ENCODE measurements at regions not wholly inside any gene's neighbourhood (a gene's known extent, or its start where the extent isn't known, plus 50 kb on each side); places are given as distances from the start of the nearest gene placed in this dataset.

- no peak overlapping the region for H4K91ac ChIP-seq (ENCODE audit: insufficient read depth, low read depth, low read length)
- no peak overlapping the region for H4K8ac ChIP-seq (ENCODE audit: low read depth in 2 of 2, low read length in 2 of 2)
- no peak overlapping the region for H3K9ac ChIP-seq (ENCODE audit: low read depth, low read length)
- no peaks in the 10 kb centered on the region for H3K27me3 ChIP-seq (ENCODE audit: control insufficient read depth, insufficient read depth, low read length)
- H3K23ac ChIP-seq (ENCODE audit: low read depth, low read length) = no peak overlapping the region
- BruUV-seq (replicated peaks) = no TSS peak
- H3K56ac ChIP-seq (ENCODE audit: extremely low read depth, insufficient read depth, low read length) = no peak overlapping the region
- H2BK15ac ChIP-seq (ENCODE audit: low read depth, low read length) = no peak overlapping the region
- no peak overlapping the region for H3K4ac ChIP-seq (ENCODE audit: low read depth, low read length)
- TF ChIP-seq CHD1 (IDR thresholded peaks at IDR 0.05; ENCODE audit: low read depth, low read length) = no peak
- TF ChIP-seq, protein P1, sequence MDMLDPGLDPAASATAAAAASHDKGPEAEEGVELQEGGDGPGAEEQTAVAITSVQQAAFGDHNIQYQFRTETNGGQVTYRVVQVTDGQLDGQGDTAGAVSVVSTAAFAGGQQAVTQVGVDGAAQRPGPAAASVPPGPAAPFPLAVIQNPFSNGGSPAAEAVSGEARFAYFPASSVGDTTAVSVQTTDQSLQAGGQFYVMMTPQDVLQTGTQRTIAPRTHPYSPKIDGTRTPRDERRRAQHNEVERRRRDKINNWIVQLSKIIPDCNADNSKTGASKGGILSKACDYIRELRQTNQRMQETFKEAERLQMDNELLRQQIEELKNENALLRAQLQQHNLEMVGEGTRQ (IDR thresholded peaks at IDR 0.05; ENCODE audit: low read depth, low read length) = no peak
- TF ChIP-seq RAD21 (IDR thresholded peaks at IDR 0.05; ENCODE audit: low read length) = no peak
- no peak for TF ChIP-seq MAZ (IDR thresholded peaks at IDR 0.05; ENCODE audit: borderline replicate concordance, low read depth, low read length)
- TF ChIP-seq CTCF (conservative IDR thresholded peaks at IDR 0.05; ENCODE audit: low read depth, low read length) = no peak
- H3K14ac ChIP-seq (replicated peaks; ENCODE audit: low read depth, low read length) = no peak overlapping the region
- DNase-seq = no peak
- H3K9me1 ChIP-seq (ENCODE audit: insufficient read depth, low read length) = no peaks in the 10 kb centered on the region
- no peak overlapping the region for H4K5ac ChIP-seq (ENCODE audit: low read depth, low read length)
- no peak overlapping the region for H3K18ac ChIP-seq (ENCODE audit: low read depth, low read length)
- no peak overlapping the region for H2AK5ac ChIP-seq (ENCODE audit: low read depth, low read length)
- H3K9me3 ChIP-seq (ENCODE audit: control insufficient read depth, insufficient read depth, low read length) = no peaks in the 10 kb centered on the region
- ChIA-PET POLR2A (ENCODE audit: unreplicated experiment) (no interaction called here), CTCF (no interaction called here)
- dilution Hi-C loops (cut with HindIII; ENCODE audit: low sequenced_read_pairs, unreplicated experiment) (no loop called here), intact Hi-C loops (cut with micrococcal nuclease) (no loop called here), in situ Hi-C loops (cut with MboI; ENCODE audit: low sequenced_read_pairs) (no loop called here)
- no peak overlapping the region for H2AFZ ChIP-seq (replicated peaks; ENCODE audit: low read length, poor library complexity)
- H2BK120ac ChIP-seq (ENCODE audit: low read depth, low read length) = no peak overlapping the region
- H3K36me3 ChIP-seq (ENCODE audit: control insufficient read depth, insufficient read depth, low read length) = no peaks in the 10 kb centered on the region
- H3K4me2 ChIP-seq (ENCODE audit: low read depth, low read length) = no peak overlapping the region
- no peaks in the 10 kb centered on the region for H4K20me1 ChIP-seq (ENCODE audit: insufficient read depth, low read length)
- H3K4me1 ChIP-seq (ENCODE audit: control insufficient read depth, insufficient read depth, low read length) = no peaks in the 10 kb centered on the region
- no peak overlapping the region for H3K4me3 ChIP-seq (ENCODE audit: insufficient read depth, low read depth, low read length)
- no peak overlapping the region for H2BK5ac ChIP-seq (ENCODE audit: low read depth, low read length, poor library complexity, severe bottlenecking)
- H3K79me1 ChIP-seq (ENCODE audit: low read depth in 1 of 2, low read length in 2 of 2) = no peaks in the 10 kb centered on the region
- H3K27ac ChIP-seq (ENCODE audit: insufficient read depth, low read length) = no peak overlapping the region
- WGBS, 2 experiments (ENCODE audit: extremely low coverage in 2 of 2, insufficient read length in 1 of 2) = no CpG with 5 or more reads among the region's 1 CpG
- ATAC-seq (ENCODE audit: low read depth) = no peak
- no peak overlapping the region for H2AK9ac ChIP-seq (replicated peaks; ENCODE audit: low read depth, low read length, poor library complexity)
- H2BK20ac ChIP-seq (ENCODE audit: low read depth, low read length) = no peak overlapping the region
These were observed 92.9 kb upstream of the ZSWIM2 start for GRCh38 chr2:186941853-186942252.
